Kidney (tissue), 13 donors: ENCODE measurements at regions not wholly inside any gene's neighbourhood (a gene's known extent, or its start where the extent isn't known, plus 50 kb on each side); places are given as distances from the start of the nearest gene placed in this dataset.
"Not testable (repeated sequence)": the region's sequence is repeated elsewhere in the genome, so short reads cannot be mapped to it uniquely, and the experiment has no call there.

Source experiments
- DNase-seq, 5 donors: peaks; one replicate each; pipeline ENCODE4 v3.0.0-alpha.2; 2013 to 2020
- FAIRE-seq: peaks from 2 replicates; lab custom pipeline; 2012; peaks lifted over from hg19 to GRCh38; lab: Jason Lieb, UNC
- H3K27ac ChIP-seq, 2 donors: one replicate each; pipeline ENCODE4 v1.7.0; 2013; ENCODE audit warnings: low read depth in 2 of 2, low read length in 2 of 2, inconsistent platforms in 1 of 2
- H3K27me3 ChIP-seq: one replicate; pipeline ENCODE4 v1.7.1; 2013; ENCODE audit warnings: low read length, inconsistent platforms; ENCODE audit not compliant: control insufficient read depth, insufficient read depth
- H3K36me3 ChIP-seq, 3 donors: one replicate each; pipeline versions ENCODE4 v1.7.0 to v1.7.1; 2013; ENCODE audit warnings: low read length in 3 of 3, control low read depth in 1 of 3, inconsistent platforms in 1 of 3; ENCODE audit not compliant: insufficient read depth in 3 of 3, control insufficient read depth in 2 of 3
- H3K4me1 ChIP-seq, 3 donors: one replicate each; pipeline versions ENCODE4 v1.7.0 to v1.7.1; 2013; ENCODE audit warnings: low read length in 3 of 3, inconsistent platforms in 1 of 3, low read depth in 1 of 3; ENCODE audit not compliant: control insufficient read depth in 2 of 3, insufficient read depth in 2 of 3
- H3K4me3 ChIP-seq, 3 donors: one replicate each; pipeline versions ENCODE4 v1.7.0 to v1.8.1; 2013; ENCODE audit warnings: low read length in 3 of 3, control low read depth in 1 of 3, inconsistent platforms in 1 of 3
- H3K9ac ChIP-seq, 3 donors: one replicate each; pipeline versions ENCODE4 v1.7.0 to v1.7.1; 2013; ENCODE audit warnings: low read length in 3 of 3, control low read depth in 1 of 3, inconsistent platforms in 1 of 3
- H3K9me3 ChIP-seq, 3 donors: one replicate each; pipeline versions ENCODE4 v1.7.0 to v1.7.1; 2013; ENCODE audit warnings: low read length in 3 of 3, control low read depth in 1 of 3, inconsistent platforms in 1 of 3; ENCODE audit not compliant: control insufficient read depth in 2 of 3, insufficient read depth in 1 of 3
- intact Hi-C: fragments of 100-400 bp; cut with DNase I; formaldehyde crosslinking; loops from one replicate; pipeline ENCODE4 v1.11.1; 2022
- TF ChIP-seq, protein P1 (sequence below): IDR thresholded peaks from 3 replicates; pipeline ENCODE4 v1.5.1; 2012; ENCODE audit warnings: mild to moderate bottlenecking, moderate library complexity, borderline replicate concordance; ENCODE audit not compliant: insufficient read depth; ENCODE audit errors: extremely low read depth
- donor health status: control.
- donor health status: control.
- donor health status: control.
- donor health status: control.
- donor health status: control.
- donor health status: DM: yes; HTN: yes; CAD: no.
- donor health status: Normal renal cell carcinoma (clear cell type).

DNA sequence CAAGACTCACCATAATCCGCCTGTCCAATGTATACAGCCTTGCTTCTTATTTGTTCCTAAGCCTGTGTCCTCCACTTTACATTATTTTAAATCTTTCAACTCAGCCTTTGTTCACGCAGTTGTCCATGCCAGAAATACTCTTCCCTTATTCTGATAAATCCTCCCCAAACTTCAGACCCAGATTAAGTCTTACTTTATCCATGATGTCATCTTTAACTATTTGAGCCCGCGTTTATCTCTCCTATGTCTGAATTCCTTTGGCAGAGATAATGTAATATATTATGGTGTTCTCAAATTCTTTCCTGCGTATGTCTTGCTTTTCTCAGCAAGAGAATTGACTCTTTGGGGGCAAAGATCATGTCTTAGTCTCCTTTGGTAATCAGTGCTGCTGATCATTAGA is 129.6 kb downstream of the LUZP4 start:
- H3K36me3 ChIP-seq = no peaks in the 10 kb centered on the region
- H3K4me3 ChIP-seq = no peak overlapping the region
- H3K9ac ChIP-seq = no peak overlapping the region
- no peak overlapping the region for H3K27ac ChIP-seq
- DNase-seq = no peak
- no peaks in the 10 kb centered on the region for H3K9me3 ChIP-seq
- H3K4me1 ChIP-seq = no peaks in the 10 kb centered on the region
- no peak for FAIRE-seq
- no peaks in the 10 kb centered on the region for H3K27me3 ChIP-seq
- intact Hi-C loops = no loop called here
- TF ChIP-seq, protein P1, sequence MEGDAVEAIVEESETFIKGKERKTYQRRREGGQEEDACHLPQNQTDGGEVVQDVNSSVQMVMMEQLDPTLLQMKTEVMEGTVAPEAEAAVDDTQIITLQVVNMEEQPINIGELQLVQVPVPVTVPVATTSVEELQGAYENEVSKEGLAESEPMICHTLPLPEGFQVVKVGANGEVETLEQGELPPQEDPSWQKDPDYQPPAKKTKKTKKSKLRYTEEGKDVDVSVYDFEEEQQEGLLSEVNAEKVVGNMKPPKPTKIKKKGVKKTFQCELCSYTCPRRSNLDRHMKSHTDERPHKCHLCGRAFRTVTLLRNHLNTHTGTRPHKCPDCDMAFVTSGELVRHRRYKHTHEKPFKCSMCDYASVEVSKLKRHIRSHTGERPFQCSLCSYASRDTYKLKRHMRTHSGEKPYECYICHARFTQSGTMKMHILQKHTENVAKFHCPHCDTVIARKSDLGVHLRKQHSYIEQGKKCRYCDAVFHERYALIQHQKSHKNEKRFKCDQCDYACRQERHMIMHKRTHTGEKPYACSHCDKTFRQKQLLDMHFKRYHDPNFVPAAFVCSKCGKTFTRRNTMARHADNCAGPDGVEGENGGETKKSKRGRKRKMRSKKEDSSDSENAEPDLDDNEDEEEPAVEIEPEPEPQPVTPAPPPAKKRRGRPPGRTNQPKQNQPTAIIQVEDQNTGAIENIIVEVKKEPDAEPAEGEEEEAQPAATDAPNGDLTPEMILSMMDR = no peak

DNA sequence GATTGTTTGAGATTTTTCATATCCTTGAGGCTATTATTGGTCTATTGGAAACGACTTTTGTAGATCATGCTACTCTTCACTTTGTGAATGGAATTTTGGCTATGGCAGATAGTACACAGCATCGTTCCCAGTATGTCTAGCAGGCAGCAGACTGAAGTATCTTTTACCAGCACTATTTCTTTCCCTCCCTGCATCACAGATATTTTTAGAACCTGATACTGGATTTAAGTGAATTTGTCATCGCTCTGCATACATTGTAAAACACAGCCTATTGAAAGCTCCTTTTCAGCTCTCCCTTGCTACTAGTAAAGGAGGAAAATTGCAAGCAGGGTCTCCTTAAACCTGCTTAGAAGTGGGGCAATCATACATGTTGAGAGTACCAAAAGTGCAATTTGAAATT is 133.6 kb downstream of the LUZP4 start:
- no peak for DNase-seq
- Histone ChIP-seq H3K9me3 (no peaks in the 10 kb centered on the region), H3K4me3 (no peak overlapping the region), H3K36me3 (no peaks in the 10 kb centered on the region), H3K9ac (no peak overlapping the region), H3K4me1 (no peaks in the 10 kb centered on the region), H3K27me3 (no peaks in the 10 kb centered on the region), H3K27ac (no peak overlapping the region)
- TF ChIP-seq, protein P1 = no peak
- intact Hi-C loops = no loop called here
- FAIRE-seq = no peak

DNA sequence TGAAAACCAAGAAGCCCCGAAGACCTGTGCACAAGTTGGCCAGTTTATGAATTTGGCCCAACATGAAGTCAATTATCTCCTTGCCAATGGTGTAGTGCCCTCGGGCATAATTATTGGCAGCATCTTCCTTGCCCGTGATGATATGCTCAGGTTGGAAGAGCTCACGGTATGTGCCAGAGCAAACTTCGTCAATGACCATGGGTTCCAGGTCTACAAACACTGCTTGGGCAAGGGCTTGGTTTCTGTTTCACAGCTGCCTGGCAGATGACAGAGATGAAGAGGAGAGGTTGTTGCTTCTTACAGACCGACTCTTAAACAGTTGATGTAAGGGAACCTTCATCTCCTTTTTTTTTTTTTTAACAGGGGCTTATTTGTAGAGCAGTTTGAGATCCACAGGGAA is 135.6 kb upstream of the PLS3 start:
- FAIRE-seq = no peak
- no peaks in the 10 kb centered on the region for H3K4me1 ChIP-seq
- H3K9ac ChIP-seq = no peak overlapping the region
- intact Hi-C loops = no loop called here
- DNase-seq = no peak
- H3K27ac ChIP-seq = no peak overlapping the region
- no peaks in the 10 kb centered on the region for H3K9me3 ChIP-seq
- H3K27me3 ChIP-seq = no peaks in the 10 kb centered on the region
- TF ChIP-seq, protein P1 = no peak
- no peak overlapping the region for H3K4me3 ChIP-seq
- H3K36me3 ChIP-seq = no peaks in the 10 kb centered on the region

DNA sequence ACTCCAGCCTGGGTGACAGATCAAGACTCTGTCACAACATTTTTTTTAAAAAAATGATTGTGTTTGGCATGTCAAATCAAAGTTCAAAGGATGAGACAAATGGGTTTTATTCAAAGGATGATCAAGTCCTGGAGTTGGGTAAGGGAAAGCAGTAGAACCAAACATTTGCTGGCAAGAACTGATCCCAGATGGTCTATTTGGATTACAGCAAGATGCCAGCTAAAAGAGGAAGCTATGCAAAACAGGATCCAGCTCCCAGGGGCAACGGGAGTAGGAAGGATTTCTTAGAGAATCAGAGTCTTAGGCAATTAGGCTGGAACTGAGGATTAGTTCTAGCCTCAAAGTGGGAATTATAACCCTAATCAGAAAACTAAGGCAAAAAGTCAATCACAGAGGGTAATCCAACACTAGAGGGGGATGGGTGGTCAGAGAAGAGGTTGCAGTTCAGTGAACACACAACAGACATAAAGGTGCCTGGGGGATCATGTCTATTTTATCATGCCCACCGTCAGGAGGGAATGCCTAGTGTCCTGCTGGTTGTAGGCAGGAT is 133.0 kb upstream of the PLS3 start:
- no peak overlapping the region for H3K4me3 ChIP-seq
- no peak overlapping the region for H3K27ac ChIP-seq
- DNase-seq (no peak), FAIRE-seq (no peak)
- H3K27me3 ChIP-seq = peaks cover 2% of the 10 kb centered on the region
- TF ChIP-seq, protein P1 = no peak
- H3K36me3 ChIP-seq = no peaks in the 10 kb centered on the region
- H3K9me3 ChIP-seq = no peaks in the 10 kb centered on the region
- intact Hi-C loops = no loop called here
- no peaks in the 10 kb centered on the region for H3K4me1 ChIP-seq
- H3K9ac ChIP-seq = no peak overlapping the region

DNA sequence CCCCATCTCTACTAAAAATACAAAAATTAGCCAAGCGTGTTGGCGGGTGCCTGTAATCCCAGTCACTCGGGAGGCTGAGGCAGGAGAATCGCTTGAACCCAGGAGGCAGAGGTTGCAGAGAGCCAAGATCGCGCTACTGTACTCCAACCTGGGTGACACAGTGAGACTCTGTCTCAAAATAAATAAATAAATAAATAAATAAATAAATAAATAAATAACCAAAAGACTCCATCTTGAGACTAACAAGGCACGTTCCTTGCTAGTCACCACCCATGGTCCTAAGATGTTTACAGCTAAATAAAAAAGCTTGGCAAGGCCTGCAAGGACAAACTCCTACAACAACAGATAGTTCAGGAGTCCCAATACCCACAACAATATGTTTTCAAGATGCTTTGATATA is 126.1 kb upstream of the PLS3 start:
- FAIRE-seq, H3K9ac ChIP-seq, H3K36me3 ChIP-seq, DNase-seq, intact Hi-C loops, H3K4me3 ChIP-seq, H3K27ac ChIP-seq, H3K4me1 ChIP-seq, H3K27me3 ChIP-seq, H3K9me3 ChIP-seq: not testable (repeated sequence)
